ENCODE measurements at regions not wholly inside any gene's neighbourhood (a gene's known extent, or its start where the extent isn't known, plus 50 kb on each side); places are given as distances from the start of the nearest gene placed in this dataset.

- TF ChIP-seq CTCF (IDR thresholded peaks at IDR 0.05; ENCODE audit: low read depth, low read length) (no peak), EZH2phosphoT487 (IDR thresholded peaks at IDR 0.05; ENCODE audit: low read depth) (no peak)
Measured at GRCh38 chr3:101946906-101947305, 97.6 kb downstream of the NFKBIZ start.
